Epithelial cell of proximal tubule (primary cell): ENCODE measurements at regions not wholly inside any gene's neighbourhood (a gene's known extent, or its start where the extent isn't known, plus 50 kb on each side); places are given as distances from the start of the nearest gene placed in this dataset.
A peak's percentile ranks its signal among the peaks of the same experiment; 100 is the strongest.

Experiments used
- DNase-seq: peaks from one replicate; pipeline ENCODE4 v3.0.0-alpha.2; 2011; ENCODE audit warnings: low read depth
- H3K4me3 ChIP-seq: 2 replicates; pipeline ENCODE4 v1.5.1; 2011; ENCODE audit warnings: low read depth, mild to moderate bottlenecking, low read length
- TF ChIP-seq, protein P1 (sequence below): conservative IDR thresholded peaks from 2 replicates; pipeline ENCODE4 v1.5.1; 2012; ENCODE audit warnings: low read depth, mild to moderate bottlenecking, low read length

- H3K4me3 ChIP-seq = no peak overlapping the region
- DNase-seq = no peak
- TF ChIP-seq, protein P1, sequence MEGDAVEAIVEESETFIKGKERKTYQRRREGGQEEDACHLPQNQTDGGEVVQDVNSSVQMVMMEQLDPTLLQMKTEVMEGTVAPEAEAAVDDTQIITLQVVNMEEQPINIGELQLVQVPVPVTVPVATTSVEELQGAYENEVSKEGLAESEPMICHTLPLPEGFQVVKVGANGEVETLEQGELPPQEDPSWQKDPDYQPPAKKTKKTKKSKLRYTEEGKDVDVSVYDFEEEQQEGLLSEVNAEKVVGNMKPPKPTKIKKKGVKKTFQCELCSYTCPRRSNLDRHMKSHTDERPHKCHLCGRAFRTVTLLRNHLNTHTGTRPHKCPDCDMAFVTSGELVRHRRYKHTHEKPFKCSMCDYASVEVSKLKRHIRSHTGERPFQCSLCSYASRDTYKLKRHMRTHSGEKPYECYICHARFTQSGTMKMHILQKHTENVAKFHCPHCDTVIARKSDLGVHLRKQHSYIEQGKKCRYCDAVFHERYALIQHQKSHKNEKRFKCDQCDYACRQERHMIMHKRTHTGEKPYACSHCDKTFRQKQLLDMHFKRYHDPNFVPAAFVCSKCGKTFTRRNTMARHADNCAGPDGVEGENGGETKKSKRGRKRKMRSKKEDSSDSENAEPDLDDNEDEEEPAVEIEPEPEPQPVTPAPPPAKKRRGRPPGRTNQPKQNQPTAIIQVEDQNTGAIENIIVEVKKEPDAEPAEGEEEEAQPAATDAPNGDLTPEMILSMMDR = no peak
Observed at GRCh38 chr9:25224996-25225395, 453.2 kb downstream of the TUSC1 start.

GRCh38 chr9:25224309-25224708 is 453.9 kb downstream of the TUSC1 start:
- no peak overlapping the region for H3K4me3 ChIP-seq
- no peak for DNase-seq
- TF ChIP-seq, protein P1 = peak; percentile 29

DNA sequence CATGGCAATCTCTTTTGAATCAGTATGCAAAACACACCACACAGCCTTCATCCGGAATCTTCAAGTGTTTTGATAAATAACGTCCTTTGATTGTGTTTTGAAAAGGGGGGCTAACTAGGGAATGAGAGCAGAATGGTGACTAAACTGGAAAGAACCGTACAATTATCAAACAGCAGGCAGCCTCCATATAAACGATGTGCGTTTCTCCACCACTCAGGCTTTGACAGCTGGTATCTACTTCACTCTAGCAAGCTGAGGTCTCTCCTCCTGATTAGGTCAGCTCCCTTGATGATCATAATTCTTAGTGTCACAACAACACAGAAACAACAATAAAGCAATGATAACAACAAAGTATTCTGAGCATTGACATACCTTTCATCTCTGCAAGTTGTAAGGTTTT is 465.9 kb downstream of the TUSC1 start:
- no peak for DNase-seq
- no peak overlapping the region for H3K4me3 ChIP-seq
- TF ChIP-seq, protein P1 = no peak

DNA sequence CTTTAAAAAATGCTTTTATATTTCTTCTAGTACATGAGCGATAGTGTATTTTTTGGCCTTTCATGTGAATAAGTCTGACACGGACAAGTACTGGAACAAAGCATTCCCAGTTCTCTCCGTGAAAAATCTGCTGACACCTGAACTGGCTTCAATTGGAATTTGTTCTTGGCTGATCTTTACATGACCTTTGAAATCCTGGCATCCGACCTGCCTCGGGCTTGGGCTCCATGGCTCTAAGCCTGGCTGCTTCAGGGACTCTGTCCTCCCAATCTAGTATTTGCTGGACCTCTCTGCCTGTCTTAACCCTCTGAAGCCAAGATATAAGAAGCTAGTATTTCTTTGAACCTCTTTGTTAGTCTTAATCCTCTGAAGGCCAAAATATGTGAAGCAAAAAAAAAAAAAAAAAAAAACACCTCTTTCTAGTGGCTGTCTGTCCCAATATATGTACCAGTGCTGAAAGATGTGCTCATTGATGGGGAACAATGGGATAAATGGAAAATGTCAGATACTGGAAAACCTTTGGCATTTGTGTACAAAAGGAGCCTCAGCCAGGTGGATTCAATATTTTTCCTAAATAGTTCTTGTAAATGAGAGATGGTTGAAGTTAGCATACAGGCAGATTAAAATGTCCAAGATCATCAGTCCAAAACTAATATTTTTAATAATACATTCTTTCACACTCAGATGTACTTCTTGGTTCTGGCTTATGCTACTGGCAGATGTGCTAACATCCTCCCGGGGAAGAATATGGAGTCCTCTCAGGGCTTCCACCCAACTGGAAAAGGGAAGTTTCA is 470.6 kb downstream of the TUSC1 start:
- H3K4me3 ChIP-seq = no peak overlapping the region
- no peak for DNase-seq

GRCh38 chr9:25206027-25206426 is 472.2 kb downstream of the TUSC1 start:
- TF ChIP-seq, protein P1 = no peak
- no peak for DNase-seq
- H3K4me3 ChIP-seq = no peak overlapping the region

More for the DNA sequence above, 470.6 kb downstream of the TUSC1 start:
- TF ChIP-seq, protein P1 = no peak

- TF ChIP-seq, protein P1 = no peak
- H3K4me3 ChIP-seq = no peak overlapping the region
- DNase-seq = no peak
Observed at GRCh38 chr9:25205285-25205684, 473.0 kb downstream of the TUSC1 start.

DNA sequence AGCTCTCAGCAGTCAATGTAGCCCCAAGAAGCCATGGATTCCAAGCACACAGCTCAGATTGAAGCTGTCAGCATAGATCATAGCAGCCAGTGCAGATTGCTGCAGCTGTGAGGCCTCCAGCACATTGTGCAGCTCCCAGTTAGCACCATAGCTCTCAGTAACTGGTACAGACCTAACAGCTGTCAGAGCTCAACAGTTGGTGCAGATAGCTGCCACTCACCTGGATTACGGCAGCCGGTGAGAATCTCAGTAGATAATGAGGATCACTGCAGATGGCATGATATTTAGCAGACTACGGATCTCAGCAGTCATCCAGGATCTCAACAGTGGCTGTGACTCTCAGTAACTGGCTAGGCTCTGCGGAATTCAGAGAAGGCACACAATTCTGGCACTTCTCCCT is 500.4 kb downstream of the TUSC1 start:
- TF ChIP-seq, protein P1 = no peak
- no peak for DNase-seq
- no peak overlapping the region for H3K4me3 ChIP-seq
